SU-DHL-6 (cell line): ENCODE measurements at regions not wholly inside any gene's neighbourhood (a gene's known extent, or its start where the extent isn't known, plus 50 kb on each side); places are given as distances from the start of the nearest gene placed in this dataset.

Experiments used
- CTCF ChIP-seq: fragments of 200-600 bp; sonication (generic); IDR thresholded peaks from one replicate; pipeline ENCODE4 v1.5.1; 2017; ENCODE audit warnings: antibody characterized with exemption, mild to moderate bottlenecking, low read length, moderate library complexity; ENCODE audit not compliant: insufficient read depth, poor library complexity, severe bottlenecking
- EZH2phosphoT487 ChIP-seq: fragments of 200-600 bp; sonication (generic), shearing (Covaris generic); conservative IDR thresholded peaks from 2 replicates; pipeline ENCODE4 v1.6.1; 2018; ENCODE audit warnings: mild to moderate bottlenecking, antibody characterized with exemption, low read length, moderate library complexity, mixed read lengths

- TF ChIP-seq CTCF (no peak), EZH2phosphoT487 (no peak)
Observed at GRCh38 chr20:17885076-17885475, 83.5 kb downstream of the SNX5 start.
